GM13976 (cell line): ENCODE measurements at regions not wholly inside any gene's neighbourhood (a gene's known extent, or its start where the extent isn't known, plus 50 kb on each side); places are given as distances from the start of the nearest gene placed in this dataset.
"Not testable (repeated sequence)": the region's sequence is repeated elsewhere in the genome, so short reads cannot be mapped to it uniquely, and the experiment has no call there.

Experiments
- DNase-seq: peaks from one replicate; pipeline ENCODE4 v3.0.0; 2012; ENCODE audit warnings: low spot score
- CTCF ChIP-seq: IDR thresholded peaks from 2 replicates; pipeline ENCODE4 v1.5.1; 2012; ENCODE audit warnings: borderline replicate concordance, mild to moderate bottlenecking; ENCODE audit not compliant: insufficient read depth; ENCODE audit errors: extremely low read depth, missing control alignments, control extremely low read depth
- in situ Hi-C: fragments of 300-500 bp; cut with MboI; formaldehyde crosslinking; loops from one replicate; pipeline ENCODE4 v1.12.0; 2022; ENCODE audit warnings: low sequenced_read_pairs, mixed read lengths, inconsistent platforms; ENCODE audit not compliant: unreplicated experiment

- in situ Hi-C loops, result no loop called here
- DNase-seq, result no peak
- TF ChIP-seq CTCF, result no peak
Observed at GRCh38 chr4:66956426-66956825, 588.9 kb downstream of the CENPC start.

- no peak for TF ChIP-seq CTCF
- in situ Hi-C loops, result no loop called here
- no peak for DNase-seq
Observed at GRCh38 chr4:66955784-66956183, 589.5 kb downstream of the CENPC start.

GRCh38 chr4:66949419-66949818 lies 595.9 kb downstream of the CENPC start:
- TF ChIP-seq CTCF, result no peak
- DNase-seq, result no peak
- in situ Hi-C loops, result no loop called here

- no peak for TF ChIP-seq CTCF
- no peak for DNase-seq
- in situ Hi-C loops, result no loop called here
Observed at GRCh38 chr4:66946761-66947160, 598.5 kb downstream of the CENPC start.

- no peak for TF ChIP-seq CTCF
- in situ Hi-C loops, result no loop called here
- no peak for DNase-seq
Observed at GRCh38 chr4:66943112-66943511, 602.2 kb downstream of the CENPC start.

- DNase-seq, result not testable (repeated sequence)
Observed at GRCh38 chr4:66931981-66932380, 613.3 kb downstream of the CENPC start.

GRCh38 chr4:66930206-66930605 lies 615.1 kb downstream of the CENPC start:
- no peak for TF ChIP-seq CTCF
- no peak for DNase-seq
- in situ Hi-C loops, result no loop called here

More at GRCh38 chr4:66931981-66932380, 613.3 kb downstream of the CENPC start:
- in situ Hi-C loops, result not testable (repeated sequence)
